ENCODE measurements at regions not wholly inside any gene's neighbourhood (a gene's known extent, or its start where the extent isn't known, plus 50 kb on each side); places are given as distances from the start of the nearest gene placed in this dataset.
A peak's percentile ranks its signal among the peaks of the same experiment; 100 is the strongest.

- H3K4me3 ChIP-seq (ENCODE audit: low read depth, low read length), result no peak overlapping the region
- peaks cover 2% of the 10 kb centered on the region for H3K27me3 ChIP-seq (ENCODE audit: control insufficient read depth, insufficient read depth, low read length)
- no peak for DNase-seq (ENCODE audit: low read depth)
- no peaks in the 10 kb centered on the region for H3K36me3 ChIP-seq (ENCODE audit: control insufficient read depth, insufficient read depth, low read length)
- no peak for TF ChIP-seq CTCF (IDR thresholded peaks at IDR 0.05; ENCODE audit: insufficient read depth, low read length, poor library complexity, severe bottlenecking)
Measured at GRCh38 chr16:85415196-85416090, 197.7 kb upstream of the GSE1 start.

GRCh38 chr16:85416228-85417109 is 196.7 kb upstream of the GSE1 start:
- no peak for DNase-seq (ENCODE audit: low read depth)
- peaks cover 6% of the 10 kb centered on the region for H3K27me3 ChIP-seq (ENCODE audit: control insufficient read depth, insufficient read depth, low read length)
- no peaks in the 10 kb centered on the region for H3K36me3 ChIP-seq (ENCODE audit: control insufficient read depth, insufficient read depth, low read length)
- TF ChIP-seq CTCF (IDR thresholded peaks at IDR 0.05; ENCODE audit: insufficient read depth, low read length, poor library complexity, severe bottlenecking), result peak; percentile 78
- H3K4me3 ChIP-seq (ENCODE audit: low read depth, low read length), result no peak overlapping the region

DNA sequence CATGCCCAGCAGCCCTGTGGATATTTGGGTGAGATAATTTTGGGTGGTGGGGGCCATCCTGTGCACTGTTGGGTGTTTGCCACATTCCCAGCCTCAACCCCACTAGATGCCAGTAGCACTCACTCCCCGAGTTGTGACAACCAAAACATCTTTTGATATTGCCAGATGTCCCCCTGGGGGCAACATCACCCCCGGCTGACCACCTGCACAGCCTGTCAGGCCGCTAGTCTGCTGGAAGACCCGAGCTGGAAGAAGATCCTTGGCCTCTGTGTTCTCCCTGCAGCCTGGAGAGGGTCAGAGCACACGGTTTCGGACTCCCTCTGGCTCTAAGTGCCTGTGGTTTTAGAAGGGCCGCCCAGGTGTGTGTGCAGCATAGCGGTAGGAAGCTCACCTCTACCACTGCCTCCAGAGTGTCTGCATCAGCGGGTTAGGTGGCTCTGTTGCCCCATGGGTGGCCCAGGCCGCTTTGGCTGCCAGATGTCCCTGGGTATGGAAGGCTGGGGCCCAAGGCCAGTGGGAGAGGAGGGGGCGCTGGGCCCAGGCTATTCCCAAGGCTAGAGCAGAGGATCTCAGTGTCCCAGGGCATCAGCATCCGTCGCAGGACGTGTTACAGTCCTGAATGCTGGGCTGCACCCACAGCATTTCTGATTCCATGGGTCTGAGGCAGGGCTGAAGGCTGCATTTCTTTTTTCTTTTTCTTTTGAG is 195.8 kb upstream of the GSE1 start:
- H3K4me3 ChIP-seq (ENCODE audit: low read depth, low read length), result no peak overlapping the region
- H3K36me3 ChIP-seq (ENCODE audit: control insufficient read depth, insufficient read depth, low read length), result no peaks in the 10 kb centered on the region
- TF ChIP-seq CTCF (IDR thresholded peaks at IDR 0.05; ENCODE audit: insufficient read depth, low read length, poor library complexity, severe bottlenecking), result no peak
- H3K27me3 ChIP-seq (ENCODE audit: control insufficient read depth, insufficient read depth, low read length), result peaks cover 9% of the 10 kb centered on the region
- no peak for DNase-seq (ENCODE audit: low read depth)

GRCh38 chr16:85418978-85419491 is 194.1 kb upstream of the GSE1 start:
- no peaks in the 10 kb centered on the region for H3K36me3 ChIP-seq (ENCODE audit: control insufficient read depth, insufficient read depth, low read length)
- no peak for TF ChIP-seq CTCF (IDR thresholded peaks at IDR 0.05; ENCODE audit: insufficient read depth, low read length, poor library complexity, severe bottlenecking)
- H3K27me3 ChIP-seq (ENCODE audit: control insufficient read depth, insufficient read depth, low read length), result peaks cover 25% of the 10 kb centered on the region
- H3K4me3 ChIP-seq (ENCODE audit: low read depth, low read length), result no peak overlapping the region
- DNase-seq (ENCODE audit: low read depth), result no peak

- no peak for DNase-seq (ENCODE audit: low read depth)
- Histone ChIP-seq H3K27me3 (ENCODE audit: control insufficient read depth, insufficient read depth, low read length) (peaks cover 33% of the 10 kb centered on the region), H3K36me3 (ENCODE audit: control insufficient read depth, insufficient read depth, low read length) (no peaks in the 10 kb centered on the region), H3K4me3 (ENCODE audit: low read depth, low read length) (no peak overlapping the region)
- no peak for TF ChIP-seq CTCF (IDR thresholded peaks at IDR 0.05; ENCODE audit: insufficient read depth, low read length, poor library complexity, severe bottlenecking)
Measured at GRCh38 chr16:85419503-85420408, 193.4 kb upstream of the GSE1 start.

Measured in kidney epithelial cell (primary cell).